Naive thymus-derived CD4-positive, alpha-beta T cell (primary cell): ENCODE measurements at regions not wholly inside any gene's neighbourhood (a gene's known extent, or its start where the extent isn't known, plus 50 kb on each side); places are given as distances from the start of the nearest gene placed in this dataset.

Source experiments
- ATAC-seq: fragments of 150-1000 bp; cut with Tn5 transposase; 2 replicates; pipeline ENCODE4 v1.10.0; 2021; ENCODE audit warnings: mild to moderate bottlenecking, moderate library complexity
- CTCF ChIA-PET: fragments of 350-600 bp; sonication (Branson Sonifier 250); formaldehyde crosslinking; loops from one replicate; lab custom pipeline; 2021; ENCODE audit warnings: antibody characterized with exemption; lab: Charles Lee
- POLR2A ChIA-PET: fragments of 350-600 bp; sonication (Branson Sonifier 250); formaldehyde crosslinking; loops from one replicate; lab custom pipeline; 2021; ENCODE audit warnings: antibody characterized with exemption, inconsistent platforms; lab: Charles Lee
- DNase-seq, 9 donors: peaks; one replicate each; pipeline versions ENCODE4 v3.0.0 to v3.0.0-alpha.2; 2020 to 2022; ENCODE audit warnings: mixed read lengths in 1 of 9
- H3K27ac ChIP-seq: one replicate; pipeline ENCODE4 v1.7.0; 2013; ENCODE audit warnings: mild to moderate bottlenecking, low read depth, low read length, moderate library complexity
- H3K27me3 ChIP-seq, 2 donors: one replicate each; pipeline ENCODE4 v1.7.0; 2013; ENCODE audit warnings: low read length in 2 of 2, mild to moderate bottlenecking in 2 of 2, moderate library complexity in 2 of 2; ENCODE audit not compliant: control insufficient read depth in 2 of 2, insufficient read depth in 2 of 2
- H3K36me3 ChIP-seq, 3 experiments: 1 replicate in 2 of 3; 2 replicates in 1 of 3; pipeline ENCODE4 v1.7.0; 2013; ENCODE audit warnings: low read length in 3 of 3, mild to moderate bottlenecking in 3 of 3, moderate library complexity in 1 of 3; ENCODE audit not compliant: insufficient read depth in 3 of 3, control insufficient read depth in 2 of 3
- H3K4me1 ChIP-seq, 2 donors: one replicate each; pipeline ENCODE4 v1.7.0; 2013; ENCODE audit warnings: low read length in 2 of 2, mild to moderate bottlenecking in 2 of 2, moderate library complexity in 1 of 2; ENCODE audit not compliant: control insufficient read depth in 2 of 2, insufficient read depth in 2 of 2
- H3K4me3 ChIP-seq: 2 replicates; pipeline ENCODE4 v1.7.0; 2013; ENCODE audit warnings: mild to moderate bottlenecking, low read length
- H3K9me3 ChIP-seq, 3 experiments: 1 replicate in 2 of 3; 2 replicates in 1 of 3; pipeline ENCODE4 v1.7.0; 2013; ENCODE audit warnings: low read length in 3 of 3; ENCODE audit not compliant: control insufficient read depth in 2 of 3
- H3K27ac Mint-ChIP-seq, 9 donors: one replicate each; pipeline ENCODE4 v1.8.0; 2020 to 2022; ENCODE audit warnings: mixed read lengths in 9 of 9, mild to moderate bottlenecking in 8 of 9, moderate library complexity in 5 of 9, inconsistent platforms in 2 of 9
- H3K27me3 Mint-ChIP-seq, 5 donors: one replicate each; pipeline ENCODE4 v1.8.0; 2021 to 2022; ENCODE audit warnings: mixed read lengths in 5 of 5, mild to moderate bottlenecking in 1 of 5
- H3K36me3 Mint-ChIP-seq, 5 donors: one replicate each; pipeline ENCODE4 v1.8.0; 2020 to 2022; ENCODE audit warnings: mixed read lengths in 5 of 5, mild to moderate bottlenecking in 3 of 5, inconsistent platforms in 1 of 5
- H3K4me1 Mint-ChIP-seq, 7 donors: one replicate each; pipeline ENCODE4 v1.8.0; 2020 to 2022; ENCODE audit warnings: mixed read lengths in 7 of 7, mild to moderate bottlenecking in 3 of 7, inconsistent platforms in 1 of 7
- H3K4me3 Mint-ChIP-seq, 10 donors: one replicate each; pipeline ENCODE4 v1.8.0; 2020 to 2022; ENCODE audit warnings: mild to moderate bottlenecking in 10 of 10, mixed read lengths in 10 of 10, moderate library complexity in 6 of 10, inconsistent platforms in 2 of 10
- H3K9me3 Mint-ChIP-seq, 11 donors: one replicate each; pipeline ENCODE4 v1.8.0; 2020 to 2022; ENCODE audit warnings: mixed read lengths in 11 of 11, mild to moderate bottlenecking in 4 of 11, inconsistent platforms in 1 of 11, moderate library complexity in 1 of 11
- intact Hi-C, 2 donors: fragments of 100-400 bp; cut with micrococcal nuclease; formaldehyde crosslinking; loops; one replicate each; pipeline ENCODE4 v1.15.1; 2023

- H3K9me3 ChIP-seq: no peaks in the 10 kb centered on the region
- CTCF ChIA-PET: interaction anchor here (0.6 kb wide), 1 partner anchor 165 kb away, joined by 7 read pairs; no protein-coding TSS in a partner anchor
- Mint-ChIP-seq H3K27ac (no peak overlapping the region), H3K4me1 (peaks cover 0 to 8% (median 0%) of the 10 kb centered on the region in 7 donors), H3K27me3 (peaks cover 0 to 9% (median 0%) of the 10 kb centered on the region in 5 donors), H3K4me3 (no peak overlapping the region), H3K36me3 (no peaks in the 10 kb centered on the region), H3K9me3 (no peaks in the 10 kb centered on the region)
- ATAC-seq (no peak), DNase-seq (no peak)
- POLR2A ChIA-PET: no interaction called here
- no peak overlapping the region for H3K27ac ChIP-seq
- no peaks in the 10 kb centered on the region for H3K36me3 ChIP-seq
- intact Hi-C loops: no loop called here
- H3K27me3 ChIP-seq: no peaks in the 10 kb centered on the region
- peaks cover 0 to 2% of the 10 kb centered on the region in 2 donors for H3K4me1 ChIP-seq
- no peak overlapping the region for H3K4me3 ChIP-seq
Measured at GRCh38 chr18:46322411-46322891, 218.3 kb downstream of the HAUS1 start.

GRCh38 chr18:46322941-46323340 lies 218.8 kb downstream of the HAUS1 start:
- Histone ChIP-seq H3K4me1 (peaks cover 0 to 2% of the 10 kb centered on the region in 2 donors), H3K4me3 (no peak overlapping the region), H3K36me3 (no peaks in the 10 kb centered on the region), H3K9me3 (no peaks in the 10 kb centered on the region), H3K27me3 (no peaks in the 10 kb centered on the region), H3K27ac (no peak overlapping the region)
- peaks cover 0 to 8% (median 0%) of the 10 kb centered on the region in 7 donors for H3K4me1 Mint-ChIP-seq
- CTCF ChIA-PET: interaction anchor here (0.6 kb wide), 1 partner anchor 165 kb away, joined by 7 read pairs; no protein-coding TSS in a partner anchor
- H3K27ac Mint-ChIP-seq: no peak overlapping the region
- no peaks in the 10 kb centered on the region for H3K9me3 Mint-ChIP-seq
- intact Hi-C loops: no loop called here
- H3K27me3 Mint-ChIP-seq: peaks cover 0 to 7% (median 0%) of the 10 kb centered on the region in 5 donors
- DNase-seq: no peak
- ATAC-seq: no peak
- no peaks in the 10 kb centered on the region for H3K36me3 Mint-ChIP-seq
- POLR2A ChIA-PET: no interaction called here
- no peak overlapping the region for H3K4me3 Mint-ChIP-seq

- DNase-seq: no peak
- Histone ChIP-seq H3K4me3 (no peak overlapping the region), H3K27me3 (no peaks in the 10 kb centered on the region), H3K4me1 (peaks cover 0 to 2% of the 10 kb centered on the region in 2 donors), H3K9me3 (no peaks in the 10 kb centered on the region), H3K36me3 (no peaks in the 10 kb centered on the region), H3K27ac (no peak overlapping the region)
- Mint-ChIP-seq H3K27ac (peak overlapping the region in 2 of 9 donors; percentile 4 to 31), H3K36me3 (no peaks in the 10 kb centered on the region), H3K4me3 (no peak overlapping the region), H3K9me3 (peaks cover 0 to 1% (median 0%) of the 10 kb centered on the region in 11 donors), H3K27me3 (peaks cover 0 to 13% (median 0%) of the 10 kb centered on the region in 5 donors), H3K4me1 (peaks cover 0 to 8% (median 0%) of the 10 kb centered on the region in 7 donors)
- peak; percentile 79 for ATAC-seq
- intact Hi-C loops: no loop called here
- CTCF ChIA-PET: no interaction called here
- POLR2A ChIA-PET: no interaction called here
Measured at GRCh38 chr18:46324087-46324955, 220.1 kb downstream of the HAUS1 start.

GRCh38 chr18:46325895-46326294 lies 221.7 kb downstream of the HAUS1 start:
- Histone ChIP-seq H3K4me1 (peaks cover 0 to 2% of the 10 kb centered on the region in 2 donors), H3K27ac (no peak overlapping the region), H3K4me3 (no peak overlapping the region), H3K36me3 (no peaks in the 10 kb centered on the region), H3K27me3 (no peaks in the 10 kb centered on the region), H3K9me3 (no peaks in the 10 kb centered on the region)
- ATAC-seq (no peak), DNase-seq (no peak)
- Mint-ChIP-seq H3K27me3 (peaks cover 4 to 24% (median 5%) of the 10 kb centered on the region in 5 donors), H3K27ac (peak overlapping the region in 1 of 9 donors; percentile 28), H3K4me3 (no peak overlapping the region), H3K36me3 (no peaks in the 10 kb centered on the region), H3K9me3 (peaks cover 0 to 2% (median 0%) of the 10 kb centered on the region in 11 donors), H3K4me1 (peaks cover 0 to 8% (median 0%) of the 10 kb centered on the region in 7 donors)
- ChIA-PET CTCF (no interaction called here), POLR2A (no interaction called here)
- intact Hi-C loops: no loop called here

- H3K4me3 ChIP-seq: no peak overlapping the region
- no peak overlapping the region for H3K4me3 Mint-ChIP-seq
- peaks cover 0 to 3% of the 10 kb centered on the region in 2 donors for H3K4me1 ChIP-seq
- ChIA-PET CTCF (no interaction called here), POLR2A (no interaction called here)
- intact Hi-C loops: no loop called here
- H3K27ac Mint-ChIP-seq: no peak overlapping the region
- DNase-seq: no peak
- H3K27me3 Mint-ChIP-seq: peaks cover 15 to 53% (median 29%) of the 10 kb centered on the region in 5 donors
- peaks cover 4 to 17% (median 12%) of the 10 kb centered on the region in 7 donors for H3K4me1 Mint-ChIP-seq
- H3K9me3 Mint-ChIP-seq: peaks cover 0 to 2% (median 0%) of the 10 kb centered on the region in 11 donors
- no peak overlapping the region for H3K27ac ChIP-seq
- no peaks in the 10 kb centered on the region for H3K36me3 ChIP-seq
- H3K27me3 ChIP-seq: no peaks in the 10 kb centered on the region
- H3K9me3 ChIP-seq: no peaks in the 10 kb centered on the region
- H3K36me3 Mint-ChIP-seq: peaks cover 0 to under 1% (median 0%) of the 10 kb centered on the region in 5 donors
- no peak for ATAC-seq
Measured at GRCh38 chr18:46329736-46330246, 225.6 kb downstream of the HAUS1 start.

- no peaks in the 10 kb centered on the region for H3K36me3 ChIP-seq
- no peaks in the 10 kb centered on the region for H3K9me3 ChIP-seq
- H3K36me3 Mint-ChIP-seq: peaks cover 0 to 2% (median 0%) of the 10 kb centered on the region in 5 donors
- H3K4me3 ChIP-seq: no peak overlapping the region
- CTCF ChIA-PET: no interaction called here
- H3K9me3 Mint-ChIP-seq: peaks cover 0 to 4% (median 0%) of the 10 kb centered on the region in 11 donors
- no peak overlapping the region for H3K4me3 Mint-ChIP-seq
- POLR2A ChIA-PET: no interaction called here
- no peak for DNase-seq
- intact Hi-C loops: no loop called here
- H3K4me1 ChIP-seq: peaks cover 0 to 4% of the 10 kb centered on the region in 2 donors
- H3K27ac ChIP-seq: no peak overlapping the region
- peaks cover 14 to 32% (median 25%) of the 10 kb centered on the region in 7 donors for H3K4me1 Mint-ChIP-seq
- no peak overlapping the region for H3K27ac Mint-ChIP-seq
- no peak for ATAC-seq
- peaks cover 0 to 4% of the 10 kb centered on the region in 2 donors for H3K27me3 ChIP-seq
- H3K27me3 Mint-ChIP-seq: peaks cover 30 to 64% (median 42%) of the 10 kb centered on the region in 5 donors
Measured at GRCh38 chr18:46331316-46331715, 227.1 kb downstream of the HAUS1 start.
